ENCODE measurements at regions not wholly inside any gene's neighbourhood (a gene's known extent, or its start where the extent isn't known, plus 50 kb on each side); places are given as distances from the start of the nearest gene placed in this dataset.

- TF ChIP-seq CHD7 (IDR thresholded peaks at IDR 0.05; ENCODE audit: insufficient replicate concordance, low read length) (no peak), POLR2AphosphoS5 (IDR thresholded peaks at IDR 0.05; ENCODE audit: low read depth, low read length) (no peak), JUN (IDR thresholded peaks at IDR 0.05; ENCODE audit: low read depth, low read length) (no peak), TAF1 (IDR thresholded peaks at IDR 0.05; ENCODE audit: low read depth, low read length) (no peak), RBBP5 (IDR thresholded peaks at IDR 0.05; ENCODE audit: borderline replicate concordance, low read depth, low read length) (no peak), BACH1 (IDR thresholded peaks at IDR 0.05; ENCODE audit: low read length) (no peak), ASH2L (IDR thresholded peaks at IDR 0.05; ENCODE audit: low read length) (no peak), KDM5A (IDR thresholded peaks at IDR 0.05; ENCODE audit: low read length) (no peak), SIRT6 (IDR thresholded peaks at IDR 0.05; ENCODE audit: low read length) (no peak), POLR2A (IDR thresholded peaks at IDR 0.05; ENCODE audit: control extremely low read depth in 1 of 2, low read depth in 2 of 2, low read length in 2 of 2) (no peak), YY1 (IDR thresholded peaks at IDR 0.05; ENCODE audit: low read depth, low read length) (no peak), EP300 (IDR thresholded peaks at IDR 0.05; ENCODE audit: borderline replicate concordance in 1 of 2, low read depth in 2 of 2, low read length in 2 of 2) (no peak), CEBPB (IDR thresholded peaks at IDR 0.05; ENCODE audit: low read depth, low read length) (no peak)
Measured at GRCh38 chr10:14403881-14404623, 73.3 kb upstream of the FRMD4A start (continued).

Data from H1 (cell line).